Upper lobe of left lung (tissue), 6 donors: ENCODE measurements at regions not wholly inside any gene's neighbourhood (a gene's known extent, or its start where the extent isn't known, plus 50 kb on each side); places are given as distances from the start of the nearest gene placed in this dataset.

Source experiments
- ATAC-seq, 2 donors: fragments of 200-7000 bp; cut with Tn5 transposase; one replicate each; pipeline ENCODE4 v1.9.1; 2022; ENCODE audit warnings: mild to moderate bottlenecking in 2 of 2, moderate library complexity in 2 of 2; ENCODE audit not compliant: low FRiP score in 2 of 2
- DNase-seq, 2 donors: peaks; one replicate each; pipeline ENCODE4 v3.0.0-alpha.2; 2019 to 2020
- H3K27ac ChIP-seq, 4 donors: fragments of 200-600 bp; sonication (generic); one replicate each; pipeline ENCODE4 v1.5.1; 2016 to 2019
- H3K27me3 ChIP-seq, 4 donors: fragments of 200-600 bp; sonication (generic); one replicate each; pipeline ENCODE4 v1.5.1; 2017 to 2019
- H3K36me3 ChIP-seq, 4 donors: fragments of 200-600 bp; sonication (generic); one replicate each; pipeline ENCODE4 v1.5.1; 2016 to 2019
- H3K4me1 ChIP-seq, 4 donors: fragments of 200-600 bp; sonication (generic); one replicate each; pipeline ENCODE4 v1.5.1; 2018 to 2019
- H3K4me3 ChIP-seq, 4 donors: fragments of 200-600 bp; sonication (generic); one replicate each; pipeline ENCODE4 v1.5.1; 2017 to 2019; ENCODE audit warnings: mild to moderate bottlenecking in 2 of 4, moderate library complexity in 1 of 4
- H3K9me3 ChIP-seq, 4 donors: fragments of 200-600 bp; sonication (generic); one replicate each; pipeline ENCODE4 v1.5.1; 2018 to 2019
- EP300 ChIP-seq, 4 donors: sonication (generic); formaldehyde crosslinking; IDR thresholded peaks; one replicate each; pipeline ENCODE4 v1.5.1; 2017; ENCODE audit warnings: antibody characterized with exemption in 4 of 4, control low read depth in 2 of 4
- POLR2A ChIP-seq, 4 donors: fragments of 450-650 bp; IDR thresholded peaks; one replicate each; pipeline ENCODE4 v1.5.1; 2016 to 2017; ENCODE audit warnings: antibody characterized with exemption in 4 of 4, mild to moderate bottlenecking in 2 of 4
- POLR2AphosphoS5 ChIP-seq, 2 donors: sonication (generic); formaldehyde crosslinking; IDR thresholded peaks; one replicate each; pipeline ENCODE4 v1.5.1; 2017; ENCODE audit warnings: antibody characterized with exemption in 2 of 2
- WGBS, 2 donors: methylation state at CpG; one replicate each; pipeline ENCODE4 v1.1.5; 2017 to 2018; 5-methylcytosine and 5-hydroxymethylcytosine counted together
- TF ChIP-seq, protein P1 (sequence below), 6 experiments: fragments of 450-650 bp in 4 of 6; fragments of 200-600 bp in 2 of 6; sonication (generic) in 2 of 6; IDR thresholded peaks; one replicate each; pipeline ENCODE4 v1.5.1; 2016 to 2019; ENCODE audit warnings: antibody characterized with exemption in 6 of 6
- donor health status: DM: no; HTN: no; CAD: no; lungs with moderate emphysema.
- donor health status: DM: no; HTN: yes; CAD: no; lungs with severe emphysema.

DNA sequence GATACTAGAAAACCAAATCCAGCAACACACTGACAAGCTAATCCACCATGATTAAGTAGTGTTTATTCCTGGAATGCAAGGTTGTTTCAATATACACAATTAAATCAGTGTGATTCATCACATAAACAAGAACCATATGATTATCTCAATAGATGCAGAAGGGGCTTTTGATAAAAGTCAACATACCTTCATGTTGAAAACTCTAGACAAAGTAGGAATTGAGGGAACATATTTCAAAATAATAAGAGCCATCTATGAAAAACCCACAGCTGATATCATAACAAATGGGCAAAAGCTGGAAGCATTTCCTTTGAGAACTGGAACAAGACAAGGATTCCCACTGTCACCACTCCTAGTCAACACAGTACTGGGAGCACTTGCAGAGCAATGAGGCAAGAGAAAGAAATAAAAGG, 213.6 kb upstream of the CSNK1A1L start:
- ATAC-seq = no peak
- TF ChIP-seq POLR2A (IDR thresholded peaks at IDR 0.05) (no peak), EP300 (IDR thresholded peaks at IDR 0.05) (no peak), POLR2AphosphoS5 (IDR thresholded peaks at IDR 0.05) (no peak)
- TF ChIP-seq, protein P1, sequence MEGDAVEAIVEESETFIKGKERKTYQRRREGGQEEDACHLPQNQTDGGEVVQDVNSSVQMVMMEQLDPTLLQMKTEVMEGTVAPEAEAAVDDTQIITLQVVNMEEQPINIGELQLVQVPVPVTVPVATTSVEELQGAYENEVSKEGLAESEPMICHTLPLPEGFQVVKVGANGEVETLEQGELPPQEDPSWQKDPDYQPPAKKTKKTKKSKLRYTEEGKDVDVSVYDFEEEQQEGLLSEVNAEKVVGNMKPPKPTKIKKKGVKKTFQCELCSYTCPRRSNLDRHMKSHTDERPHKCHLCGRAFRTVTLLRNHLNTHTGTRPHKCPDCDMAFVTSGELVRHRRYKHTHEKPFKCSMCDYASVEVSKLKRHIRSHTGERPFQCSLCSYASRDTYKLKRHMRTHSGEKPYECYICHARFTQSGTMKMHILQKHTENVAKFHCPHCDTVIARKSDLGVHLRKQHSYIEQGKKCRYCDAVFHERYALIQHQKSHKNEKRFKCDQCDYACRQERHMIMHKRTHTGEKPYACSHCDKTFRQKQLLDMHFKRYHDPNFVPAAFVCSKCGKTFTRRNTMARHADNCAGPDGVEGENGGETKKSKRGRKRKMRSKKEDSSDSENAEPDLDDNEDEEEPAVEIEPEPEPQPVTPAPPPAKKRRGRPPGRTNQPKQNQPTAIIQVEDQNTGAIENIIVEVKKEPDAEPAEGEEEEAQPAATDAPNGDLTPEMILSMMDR (IDR thresholded peaks at IDR 0.05) = no peak
- Histone ChIP-seq H3K36me3 (no peaks in the 10 kb centered on the region), H3K27me3 (no peaks in the 10 kb centered on the region), H3K4me1 (no peaks in the 10 kb centered on the region), H3K4me3 (no peak overlapping the region), H3K27ac (no peak overlapping the region), H3K9me3 (peaks cover 0 to 5% (median 0%) of the 10 kb centered on the region in 4 donors)
- DNase-seq = no peak

DNA sequence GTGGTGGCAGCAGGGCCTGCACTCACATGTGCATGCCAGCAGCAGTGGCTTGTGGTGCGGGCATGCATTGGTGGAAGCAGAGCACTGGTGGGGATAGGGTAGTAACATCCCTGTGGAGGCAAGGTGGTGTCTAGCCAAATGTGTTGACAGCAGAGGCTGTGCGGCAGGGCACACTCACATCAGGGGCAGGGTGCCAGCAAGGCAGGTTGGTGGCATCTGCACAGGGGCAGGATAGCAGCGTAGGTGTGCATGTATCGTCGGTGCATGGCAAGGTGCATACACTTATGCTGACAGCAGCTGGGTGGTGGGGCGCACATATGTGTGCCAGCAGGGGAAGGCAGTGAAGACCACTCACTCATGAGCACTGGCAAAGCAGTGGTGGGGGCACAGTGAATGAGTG, 211.5 kb upstream of the CSNK1A1L start:
- H3K4me3 ChIP-seq = no peak overlapping the region
- H3K9me3 ChIP-seq = peaks cover 0 to 5% (median 0%) of the 10 kb centered on the region in 4 donors
- no peak for ATAC-seq
- no peaks in the 10 kb centered on the region for H3K4me1 ChIP-seq
- WGBS, 2 donors = 91 to 96% methylated on average over 5 to 6 of the region's 6 CpGs
- no peaks in the 10 kb centered on the region for H3K36me3 ChIP-seq
- no peak for TF ChIP-seq EP300 (IDR thresholded peaks at IDR 0.05)
- H3K27ac ChIP-seq = no peak overlapping the region
- peak in 1 of 2 donors; percentile 21 for DNase-seq
- no peaks in the 10 kb centered on the region for H3K27me3 ChIP-seq

DNA sequence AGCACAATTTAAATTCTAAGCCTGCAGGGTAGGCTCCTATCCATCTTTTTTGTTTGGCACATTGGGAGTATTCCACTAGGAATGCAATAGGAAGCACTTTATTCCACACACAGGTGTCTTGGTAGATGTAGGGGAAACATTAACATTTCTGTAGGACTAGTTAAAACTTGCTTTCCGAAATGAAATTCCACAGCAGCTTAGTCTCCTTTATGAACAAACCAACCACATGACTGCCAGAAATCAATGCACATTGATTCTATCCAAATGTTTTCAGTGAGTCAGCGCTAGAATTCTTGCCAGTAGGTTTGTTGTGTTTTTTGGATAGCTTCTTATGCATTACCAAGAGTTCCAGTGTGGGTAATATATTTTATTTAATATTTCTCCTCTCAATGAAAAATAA, 207.9 kb upstream of the CSNK1A1L start:
- H3K9me3 ChIP-seq = no peaks in the 10 kb centered on the region
- no peak overlapping the region for H3K4me3 ChIP-seq
- H3K4me1 ChIP-seq = no peaks in the 10 kb centered on the region
- 87 to 88% methylated on average over 2 of the region's 2 CpGs for WGBS, 2 donors
- H3K27ac ChIP-seq = no peak overlapping the region
- H3K27me3 ChIP-seq = no peaks in the 10 kb centered on the region
- DNase-seq (no peak), ATAC-seq (no peak)
- H3K36me3 ChIP-seq = no peaks in the 10 kb centered on the region
- no peak for TF ChIP-seq POLR2A (IDR thresholded peaks at IDR 0.05)

DNA sequence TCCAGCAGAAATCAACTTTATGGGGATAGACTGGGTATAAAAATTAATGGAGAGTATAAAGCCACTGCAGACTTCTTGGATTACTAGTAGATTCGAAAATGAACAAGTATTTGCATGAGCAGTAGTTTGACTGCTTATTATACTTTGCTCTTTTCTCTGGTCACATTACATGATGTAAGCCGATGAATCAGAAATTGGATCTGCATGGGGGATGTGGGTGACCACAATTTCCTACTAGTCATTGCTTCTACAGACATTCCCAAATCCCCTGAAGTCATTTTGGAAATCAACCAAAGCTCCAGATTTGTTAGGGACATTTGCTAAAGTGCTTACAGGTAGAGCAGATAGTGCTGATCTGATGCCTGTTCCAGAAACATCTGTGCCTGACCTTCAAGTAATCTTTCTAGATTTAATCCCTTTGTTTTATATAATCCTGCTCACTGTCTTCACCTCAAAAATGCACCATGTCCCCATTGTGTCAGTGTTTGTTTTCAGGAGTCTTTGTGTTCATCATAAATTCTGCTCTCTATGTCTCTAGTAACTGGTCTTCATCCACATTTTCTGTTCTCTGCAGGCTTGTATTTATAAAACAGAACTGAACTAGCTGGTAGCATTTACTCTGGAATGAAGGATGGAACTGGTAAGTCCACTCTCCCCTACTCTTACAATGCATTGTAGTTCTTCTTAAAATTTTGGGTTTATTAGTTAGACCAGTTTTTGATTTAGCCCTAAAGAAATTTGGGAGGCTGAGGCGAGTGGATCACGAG, 201.5 kb upstream of the CSNK1A1L start:
- ATAC-seq (peak in 1 of 2 donors; percentile 84), DNase-seq (no peak)
- TF ChIP-seq EP300 (IDR thresholded peaks at IDR 0.05) = no peak
- TF ChIP-seq POLR2A (IDR thresholded peaks at IDR 0.05) = no peak
- TF ChIP-seq, protein P1 (IDR thresholded peaks at IDR 0.05) = no peak
- no peak for TF ChIP-seq POLR2AphosphoS5 (IDR thresholded peaks at IDR 0.05)
- WGBS, 2 donors = 83 to 85% methylated on average over 4 of the region's 4 CpGs
- H3K4me1 ChIP-seq = no peaks in the 10 kb centered on the region
- no peak overlapping the region for H3K4me3 ChIP-seq
- H3K36me3 ChIP-seq = no peaks in the 10 kb centered on the region
- no peaks in the 10 kb centered on the region for H3K27me3 ChIP-seq
- H3K9me3 ChIP-seq = no peaks in the 10 kb centered on the region
- no peak overlapping the region for H3K27ac ChIP-seq

DNA sequence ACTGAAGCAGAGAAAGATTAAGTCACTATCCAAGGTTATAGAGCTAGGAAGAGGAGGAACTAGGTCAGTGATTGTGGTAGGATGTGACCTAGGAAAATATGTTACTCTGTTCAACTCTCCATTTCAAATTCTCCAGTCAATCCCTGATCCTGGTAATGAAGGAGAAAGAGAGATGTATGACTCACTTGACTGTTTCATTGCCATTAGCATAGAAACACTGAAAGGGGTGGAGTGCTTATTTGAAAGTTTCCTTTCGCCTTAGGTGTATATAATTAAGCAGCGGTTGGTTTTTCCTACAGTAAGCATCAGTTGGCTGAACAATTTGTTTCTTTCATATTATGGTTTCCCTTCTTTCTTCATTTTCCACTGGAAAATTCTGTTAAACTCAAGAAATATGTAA, 198.1 kb upstream of the CSNK1A1L start:
- Histone ChIP-seq H3K27ac (no peak overlapping the region), H3K36me3 (no peaks in the 10 kb centered on the region), H3K9me3 (no peaks in the 10 kb centered on the region), H3K27me3 (no peaks in the 10 kb centered on the region), H3K4me1 (no peaks in the 10 kb centered on the region), H3K4me3 (no peak overlapping the region)
- DNase-seq (no peak), ATAC-seq (no peak)
- TF ChIP-seq EP300 (IDR thresholded peaks at IDR 0.05) = no peak
- TF ChIP-seq POLR2AphosphoS5 (IDR thresholded peaks at IDR 0.05) = no peak
- no peak for TF ChIP-seq POLR2A (IDR thresholded peaks at IDR 0.05)
- WGBS, 2 donors = 88 to 89% methylated on average over 2 of the region's 2 CpGs

DNA sequence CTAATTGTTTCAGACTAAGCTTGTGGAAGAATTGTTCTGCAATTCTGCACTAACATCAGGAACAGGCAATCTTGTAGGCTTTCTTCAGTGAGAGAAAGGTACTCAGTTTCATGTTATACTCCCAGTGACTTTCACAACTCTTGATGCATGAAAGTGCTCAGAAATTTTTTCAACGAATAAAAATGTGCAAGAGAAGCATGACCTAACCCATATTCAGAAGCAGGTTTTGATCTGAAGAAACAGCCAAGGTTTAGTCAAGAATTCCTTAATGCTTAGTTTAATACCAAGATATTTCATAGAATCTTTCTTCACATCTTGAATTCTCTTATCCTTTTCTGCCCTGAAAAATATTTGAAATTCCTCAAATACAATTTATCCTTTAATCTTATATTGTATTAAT, 197.2 kb upstream of the CSNK1A1L start:
- Histone ChIP-seq H3K4me1 (no peaks in the 10 kb centered on the region), H3K27ac (no peak overlapping the region), H3K9me3 (no peaks in the 10 kb centered on the region), H3K36me3 (no peaks in the 10 kb centered on the region), H3K4me3 (no peak overlapping the region), H3K27me3 (no peaks in the 10 kb centered on the region)
- TF ChIP-seq POLR2AphosphoS5 (IDR thresholded peaks at IDR 0.05) (no peak), POLR2A (IDR thresholded peaks at IDR 0.05) (no peak), EP300 (IDR thresholded peaks at IDR 0.05) (no peak)
- TF ChIP-seq, protein P1 (IDR thresholded peaks at IDR 0.05) = no peak
- ATAC-seq (no peak), DNase-seq (no peak)
- 92 to 97% methylated on average over 1 of the region's 1 CpG for WGBS, 2 donors
